IMR-90 (cell line): ENCODE measurements at regions not wholly inside any gene's neighbourhood (a gene's known extent, or its start where the extent isn't known, plus 50 kb on each side); places are given as distances from the start of the nearest gene placed in this dataset.

Experiments
- ATAC-seq: fragments of 200-7000 bp; cut with Tn5 transposase; 2 replicates; pipeline ENCODE4 v1.9.1; 2020; ENCODE audit warnings: low read depth, mild to moderate bottlenecking, moderate library complexity
- BruUV-seq: library from RNA; stranded (reverse); fragments of 400-500 nt; replicated peaks from 2 replicates; lab custom pipeline; 2021; lab: Mats Ljungman, UMichigan
- CTCF ChIA-PET: fragments of 300-600 bp; formaldehyde crosslinking; extraction: SDS; loops from one replicate; lab custom pipeline; 2021; ENCODE audit warnings: antibody characterized with exemption; lab: Yijun Ruan, JAX
- POLR2A ChIA-PET: fragments of 300-600 bp; sonication (Branson Sonifier 250); formaldehyde crosslinking; loops from one replicate; lab custom pipeline; 2022; ENCODE audit warnings: antibody characterized with exemption; ENCODE audit not compliant: unreplicated experiment; lab: Charles Lee
- DNase-seq: peaks from one replicate; pipeline ENCODE4 v3.0.0; 2013
- H2AFZ ChIP-seq: replicated peaks from 2 replicates; pipeline ENCODE3; 2013; ENCODE audit warnings: low read length, mild to moderate bottlenecking; ENCODE audit not compliant: poor library complexity
- H2AK5ac ChIP-seq: 2 replicates; pipeline ENCODE4 v1.6.1; 2013; ENCODE audit warnings: low read depth, low read length, inconsistent platforms
- H2AK9ac ChIP-seq: replicated peaks from 2 replicates; pipeline ENCODE3; 2013; ENCODE audit warnings: mild to moderate bottlenecking, low read depth, low read length, moderate library complexity; ENCODE audit not compliant: poor library complexity
- H2BK120ac ChIP-seq: 2 replicates; pipeline ENCODE4 v1.6.1; 2013; ENCODE audit warnings: low read depth, low read length, inconsistent platforms
- H2BK15ac ChIP-seq: 3 replicates; pipeline ENCODE4 v1.6.1; 2013; ENCODE audit warnings: low read depth, low read length, inconsistent platforms
- H2BK20ac ChIP-seq: 2 replicates; pipeline ENCODE4 v1.6.1; 2013; ENCODE audit warnings: low read depth, mild to moderate bottlenecking, inconsistent platforms, low read length, moderate library complexity
- H2BK5ac ChIP-seq: 2 replicates; pipeline ENCODE4 v1.6.1; 2013; ENCODE audit warnings: mild to moderate bottlenecking, low read depth, low read length, inconsistent platforms; ENCODE audit not compliant: poor library complexity, severe bottlenecking
- H3K14ac ChIP-seq: replicated peaks from 2 replicates; pipeline ENCODE4 v1.6.1; 2013; ENCODE audit warnings: low read depth, low read length, inconsistent platforms
- H3K18ac ChIP-seq: 2 replicates; pipeline ENCODE4 v1.6.1; 2013; ENCODE audit warnings: low read depth, low read length, control low read depth
- H3K23ac ChIP-seq: 2 replicates; pipeline ENCODE4 v1.6.1; 2013; ENCODE audit warnings: low read depth, low read length, inconsistent platforms
- H3K27ac ChIP-seq: 2 replicates; pipeline ENCODE4 v1.5.1; 2013; ENCODE audit warnings: mild to moderate bottlenecking, control low read depth, low read length; ENCODE audit not compliant: insufficient read depth
- H3K27me3 ChIP-seq: 2 replicates; pipeline ENCODE4 v1.6.1; 2013; ENCODE audit warnings: low read length; ENCODE audit not compliant: control insufficient read depth, insufficient read depth
- H3K36me3 ChIP-seq: 2 replicates; pipeline ENCODE4 v1.6.1; 2013; ENCODE audit warnings: low read length, mixed read lengths; ENCODE audit not compliant: control insufficient read depth, insufficient read depth
- H3K4ac ChIP-seq: 2 replicates; pipeline ENCODE4 v1.6.1; 2013; ENCODE audit warnings: low read depth, low read length, inconsistent platforms
- H3K4me1 ChIP-seq: 2 replicates; pipeline ENCODE4 v1.6.1; 2013; ENCODE audit warnings: low read length, mixed read lengths; ENCODE audit not compliant: control insufficient read depth, insufficient read depth
- H3K4me2 ChIP-seq: 2 replicates; pipeline ENCODE4 v1.6.1; 2013; ENCODE audit warnings: low read depth, mild to moderate bottlenecking, control low read depth, low read length, moderate library complexity
- H3K4me3 ChIP-seq: 2 replicates; pipeline ENCODE4 v1.5.1; 2013; ENCODE audit warnings: low read depth, mild to moderate bottlenecking, control low read depth, low read length, moderate library complexity; ENCODE audit not compliant: insufficient read depth
- H3K56ac ChIP-seq: 2 replicates; pipeline ENCODE4 v1.6.1; 2013; ENCODE audit warnings: low read length, inconsistent platforms; ENCODE audit not compliant: insufficient read depth; ENCODE audit errors: extremely low read depth
- H3K79me1 ChIP-seq, 2 experiments: 2 replicates each; pipeline ENCODE4 v1.6.1; 2013; ENCODE audit warnings: low read length in 2 of 2, inconsistent platforms in 1 of 2, low read depth in 1 of 2
- H3K9ac ChIP-seq: 2 replicates; pipeline ENCODE4 v1.6.1; 2013; ENCODE audit warnings: low read depth, low read length, control low read depth
- H3K9me1 ChIP-seq: 2 replicates; pipeline ENCODE4 v1.6.1; 2013; ENCODE audit warnings: low read length, inconsistent platforms; ENCODE audit not compliant: insufficient read depth
- H3K9me3 ChIP-seq: 2 replicates; pipeline ENCODE4 v1.6.1; 2013; ENCODE audit warnings: low read length; ENCODE audit not compliant: control insufficient read depth, insufficient read depth
- H4K20me1 ChIP-seq: 2 replicates; pipeline ENCODE4 v1.6.1; 2013; ENCODE audit warnings: low read length, inconsistent platforms; ENCODE audit not compliant: insufficient read depth
- H4K5ac ChIP-seq: 2 replicates; pipeline ENCODE4 v1.6.1; 2013; ENCODE audit warnings: mild to moderate bottlenecking, low read depth, low read length, control low read depth
- H4K8ac ChIP-seq, 2 experiments: 2 replicates each; pipeline ENCODE4 v1.6.1; 2013; ENCODE audit warnings: low read depth in 2 of 2, low read length in 2 of 2, control low read depth in 1 of 2, inconsistent platforms in 1 of 2
- H4K91ac ChIP-seq: 2 replicates; pipeline ENCODE4 v1.6.1; 2013; ENCODE audit warnings: low read depth, low read length, inconsistent platforms; ENCODE audit not compliant: insufficient read depth
- FOS ChIP-seq: fragments of 150-350 bp; IDR thresholded peaks from 2 replicates; pipeline ENCODE4 v1.6.1; 2016; ENCODE audit warnings: low read depth, low read length
- WGBS, 2 experiments: methylation state at CpG; one replicate each; pipeline versions ENCODE4 v1.1.5 to v1.1.7; 2013; ENCODE audit warnings: missing lambda C conversion rate in 2 of 2; ENCODE audit not compliant: insufficient read length in 1 of 2; ENCODE audit errors: extremely low coverage in 2 of 2; 5-methylcytosine and 5-hydroxymethylcytosine counted together
- dilution Hi-C: fragments of 300-500 bp; cut with HindIII; formaldehyde crosslinking; loops from one replicate; pipeline ENCODE4 v1.14.3; 2018; ENCODE audit warnings: low sequenced_read_pairs; ENCODE audit not compliant: unreplicated experiment
- in situ Hi-C: fragments of 300-500 bp; cut with MboI; formaldehyde crosslinking; loops from 3 replicates; pipeline ENCODE4 v1.14.3; 2019; ENCODE audit warnings: low sequenced_read_pairs, inconsistent platforms, mixed read lengths
- intact Hi-C: fragments of 100-400 bp; cut with micrococcal nuclease; formaldehyde crosslinking; loops from 2 replicates; pipeline ENCODE4 v1.10.0; 2022

DNA sequence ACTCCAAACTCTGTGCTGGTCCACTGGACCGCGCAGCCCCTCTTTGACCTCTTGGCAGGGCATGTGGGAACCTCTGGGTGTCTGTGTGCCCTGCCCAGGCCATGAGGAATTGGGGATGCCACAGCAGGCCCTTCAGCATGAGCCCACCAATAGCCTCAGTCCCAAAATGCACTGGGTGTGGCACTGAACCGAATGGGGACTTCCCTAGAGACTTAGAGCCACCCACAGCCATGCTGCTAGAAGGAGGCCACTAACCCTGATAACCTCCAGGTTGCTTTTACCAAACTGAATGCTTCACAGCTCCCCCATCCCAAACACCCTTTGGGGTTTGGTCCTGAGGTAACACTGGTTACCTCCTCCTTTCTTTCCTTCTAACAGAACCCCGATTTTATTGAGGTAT, 302.7 kb downstream of the PIK3R1 start:
- H3K18ac ChIP-seq, result no peak overlapping the region
- H3K27ac ChIP-seq, result no peak overlapping the region
- ChIA-PET POLR2A (no interaction called here), CTCF (no interaction called here)
- DNase-seq, result no peak
- H2BK20ac ChIP-seq, result no peak overlapping the region
- no peaks in the 10 kb centered on the region for H4K20me1 ChIP-seq
- no peak for TF ChIP-seq FOS
- no peaks in the 10 kb centered on the region for H3K9me3 ChIP-seq
- no peak overlapping the region for H3K56ac ChIP-seq
- H2AFZ ChIP-seq, result no peak overlapping the region
- no peak overlapping the region for H3K9ac ChIP-seq
- intact Hi-C loops (no loop called here), in situ Hi-C loops (no loop called here), dilution Hi-C loops (no loop called here)
- peaks cover 8% of the 10 kb centered on the region; the same call in 1 of the 2 replicates for H3K4me1 ChIP-seq
- no peak for ATAC-seq
- no peak overlapping the region for H2AK9ac ChIP-seq
- no peak overlapping the region for H3K4ac ChIP-seq
- H3K4me2 ChIP-seq, result no peak overlapping the region
- H3K14ac ChIP-seq, result no peak overlapping the region
- no TSS peak for BruUV-seq
- 100% methylated on average over 1 of the region's 4 CpGs; no CpG with 5 or more reads in 1 of the 2 experiments for WGBS, 2 experiments
- no peaks in the 10 kb centered on the region for H3K36me3 ChIP-seq
- H2BK120ac ChIP-seq, result no peak overlapping the region
- no peaks in the 10 kb centered on the region for H3K79me1 ChIP-seq
- peaks cover 4% of the 10 kb centered on the region for H3K9me1 ChIP-seq
- no peak overlapping the region for H4K91ac ChIP-seq
- H3K23ac ChIP-seq, result no peak overlapping the region
- H4K8ac ChIP-seq, result no peak overlapping the region
- no peak overlapping the region for H4K5ac ChIP-seq
- H3K27me3 ChIP-seq, result no peaks in the 10 kb centered on the region
- H2BK5ac ChIP-seq, result no peak overlapping the region
- H2AK5ac ChIP-seq, result no peak overlapping the region
- no peak overlapping the region for H3K4me3 ChIP-seq
- H2BK15ac ChIP-seq, result no peak overlapping the region
